HG02798 (cell line): ENCODE measurements at regions not wholly inside any gene's neighbourhood (a gene's known extent, or its start where the extent isn't known, plus 50 kb on each side); places are given as distances from the start of the nearest gene placed in this dataset.

Experiments used
- ATAC-seq: cut with Tn5 transposase; IDR thresholded peaks from one replicate; pipeline ENCODE4 v1.9.1; 2021; ENCODE audit warnings: mild to moderate bottlenecking; ENCODE audit not compliant: unreplicated experiment, poor library complexity

DNA sequence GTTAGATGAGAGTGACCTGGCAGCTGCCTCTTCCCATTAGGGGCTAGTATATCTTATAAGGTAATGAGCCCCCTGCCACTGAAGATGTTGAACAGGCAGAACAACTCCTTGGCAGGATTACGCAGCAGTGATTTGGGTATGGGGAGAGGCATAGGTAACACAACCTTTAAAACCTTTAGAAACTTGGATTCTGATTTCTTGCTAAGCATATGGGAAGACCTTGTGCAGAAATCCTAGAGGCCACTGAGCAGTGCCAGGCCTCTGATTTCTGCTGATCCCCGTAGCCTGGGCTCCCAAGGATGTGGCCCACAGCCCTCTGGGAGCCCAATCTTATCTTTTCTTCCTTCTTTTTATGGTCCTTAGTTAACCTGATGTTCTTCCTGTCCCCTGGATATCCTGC is 237.9 kb upstream of the ROPN1 start:
- ATAC-seq = no peak

DNA sequence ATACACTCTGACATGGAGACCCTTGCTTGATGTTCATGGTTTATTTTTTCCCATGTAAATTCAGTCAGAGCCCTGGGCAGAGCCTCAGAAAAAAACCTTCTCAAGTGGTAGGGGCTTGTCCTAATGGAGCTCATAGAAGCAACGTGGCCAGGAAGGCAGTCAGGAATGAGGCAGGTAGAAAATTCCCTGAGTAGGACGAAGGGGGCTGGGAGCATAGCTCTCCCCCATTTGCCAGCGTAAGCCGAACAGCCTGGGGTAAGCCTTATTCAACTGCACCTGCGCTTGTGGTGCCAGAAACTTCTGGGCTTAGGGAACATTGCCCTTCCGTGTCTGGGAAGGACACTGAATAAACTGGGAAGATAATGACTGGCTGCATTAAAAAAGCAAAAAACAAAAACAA is 238.5 kb upstream of the ROPN1 start:
- no peak for ATAC-seq

DNA sequence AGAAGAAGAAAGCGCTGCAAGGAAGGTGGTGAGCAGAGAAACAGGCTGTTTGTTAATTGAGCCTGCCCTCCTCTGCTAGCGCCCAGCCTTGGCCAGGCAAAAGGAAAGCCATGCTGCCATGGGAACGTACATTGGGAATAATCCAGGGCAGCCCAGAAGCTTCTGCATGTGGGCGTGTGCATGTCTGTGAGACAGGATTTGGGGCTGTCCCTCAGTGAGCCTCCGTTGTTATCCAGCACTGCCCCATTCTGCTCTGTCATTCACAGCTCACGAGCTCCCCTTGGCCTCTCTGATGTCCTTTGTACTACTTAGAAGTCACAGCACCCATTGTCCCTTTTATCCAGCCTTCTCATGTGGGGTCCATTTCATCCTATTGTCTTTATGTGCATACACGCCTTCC is 239.1 kb upstream of the ROPN1 start:
- ATAC-seq = no peak

DNA sequence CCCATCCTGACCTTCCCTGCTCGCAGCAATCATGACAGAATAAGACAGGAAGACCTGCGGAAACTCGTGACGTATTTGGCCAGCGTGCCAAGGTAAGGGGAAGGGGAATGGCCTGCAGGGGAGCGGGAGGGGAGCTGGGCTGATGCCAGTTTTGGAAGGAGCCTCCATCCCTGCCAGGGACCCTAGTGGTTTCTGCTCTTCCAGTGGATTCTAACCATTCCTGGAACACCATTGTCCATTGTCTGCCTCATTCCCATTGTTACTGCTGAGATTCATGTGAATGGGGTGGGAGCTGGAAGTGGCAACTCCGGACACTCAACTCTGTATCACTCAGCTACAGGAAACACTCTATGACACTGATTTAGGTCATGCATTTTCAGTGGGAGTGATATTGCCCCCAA is 242.9 kb upstream of the ROPN1 start:
- no peak for ATAC-seq

DNA sequence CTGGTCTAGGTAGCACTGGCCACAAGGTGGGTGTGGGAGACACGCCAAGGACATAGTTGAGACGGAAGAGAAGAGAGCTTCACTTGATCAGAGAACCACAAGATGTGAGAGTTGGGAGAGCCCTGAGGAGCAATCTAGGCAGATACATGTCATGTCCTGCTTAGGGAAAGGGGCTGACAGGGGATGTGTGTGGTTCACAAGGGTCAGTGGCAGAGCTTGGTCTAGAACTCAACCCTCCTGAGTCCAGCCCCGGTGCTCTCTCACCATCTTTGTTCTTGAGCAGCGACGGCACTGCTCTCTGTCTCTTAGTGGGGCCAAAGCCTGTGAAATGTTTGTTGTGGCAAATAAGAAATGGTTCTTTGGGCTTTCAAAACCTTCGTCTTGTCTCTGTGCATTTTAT is 243.5 kb upstream of the ROPN1 start:
- ATAC-seq = no peak

DNA sequence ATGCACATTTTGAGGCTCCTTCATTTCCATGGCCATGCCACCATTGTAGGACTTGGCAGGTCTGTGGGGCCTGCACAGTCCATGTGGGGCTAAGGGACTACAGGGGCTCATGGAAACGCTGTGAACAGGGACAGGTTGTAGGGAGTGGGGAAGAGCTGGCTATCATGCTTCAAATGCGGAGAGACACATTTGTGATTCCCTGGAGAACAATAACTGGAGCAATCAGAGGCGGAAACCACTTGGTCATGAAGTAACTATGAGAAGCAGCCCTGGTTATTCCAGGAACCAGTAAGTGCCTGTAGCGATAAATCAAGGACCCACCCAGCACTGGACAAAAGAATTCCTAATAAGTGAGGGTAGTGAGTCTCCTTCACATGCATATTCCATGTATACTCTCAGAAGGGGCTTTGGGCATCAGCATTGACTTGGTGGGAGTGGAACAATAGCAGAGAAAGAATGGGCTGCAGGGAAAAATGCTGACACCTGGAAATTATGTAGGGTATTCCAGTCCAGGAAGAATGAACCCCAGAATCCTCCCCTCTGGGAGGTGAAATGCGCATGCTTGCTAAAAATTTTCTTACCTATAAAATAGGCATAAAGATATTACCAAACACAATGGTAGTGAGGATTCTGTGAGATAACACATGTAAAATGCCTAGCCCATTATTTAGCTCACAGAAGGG is 251.4 kb upstream of the ROPN1 start:
- ATAC-seq = no peak

DNA sequence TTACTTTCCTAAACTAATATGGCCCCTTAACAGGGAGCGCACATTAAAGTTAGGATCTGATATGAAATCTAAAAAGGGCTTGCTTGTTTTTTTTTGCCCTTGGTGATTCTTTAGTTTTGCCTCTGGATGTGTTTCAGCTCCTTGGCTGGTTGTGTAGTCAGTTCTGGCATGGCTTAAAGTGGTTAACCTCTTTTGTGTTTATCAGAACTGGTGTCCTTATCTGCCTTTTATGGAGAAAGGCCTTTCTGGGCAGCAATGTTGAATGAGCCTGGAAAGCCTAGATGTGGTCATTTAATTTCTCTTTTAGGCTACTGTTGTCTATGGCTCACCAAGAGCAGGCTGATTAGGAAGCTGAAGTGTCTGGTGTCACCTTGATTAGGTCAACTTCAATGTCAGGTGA is 254.5 kb upstream of the ROPN1 start:
- no peak for ATAC-seq

DNA sequence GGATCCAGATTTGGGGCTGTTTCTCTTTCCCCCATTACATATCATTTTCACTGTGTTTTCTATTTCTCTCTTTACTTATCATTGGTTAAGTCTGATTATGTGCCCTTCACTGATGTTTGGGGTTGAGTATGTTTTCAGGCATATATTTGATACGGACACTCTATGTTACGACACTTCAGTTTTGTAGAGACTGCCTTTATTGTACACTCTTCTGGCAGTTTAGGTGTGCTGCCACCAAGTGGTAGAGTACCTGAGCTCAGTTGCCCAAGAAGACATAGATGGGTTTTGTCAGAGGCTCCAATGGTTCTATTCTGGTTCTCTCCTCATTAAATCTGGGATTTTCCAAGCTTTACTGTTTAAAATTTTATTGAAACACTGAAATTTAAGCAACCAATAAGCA is 255.0 kb upstream of the ROPN1 start:
- no peak for ATAC-seq

DNA sequence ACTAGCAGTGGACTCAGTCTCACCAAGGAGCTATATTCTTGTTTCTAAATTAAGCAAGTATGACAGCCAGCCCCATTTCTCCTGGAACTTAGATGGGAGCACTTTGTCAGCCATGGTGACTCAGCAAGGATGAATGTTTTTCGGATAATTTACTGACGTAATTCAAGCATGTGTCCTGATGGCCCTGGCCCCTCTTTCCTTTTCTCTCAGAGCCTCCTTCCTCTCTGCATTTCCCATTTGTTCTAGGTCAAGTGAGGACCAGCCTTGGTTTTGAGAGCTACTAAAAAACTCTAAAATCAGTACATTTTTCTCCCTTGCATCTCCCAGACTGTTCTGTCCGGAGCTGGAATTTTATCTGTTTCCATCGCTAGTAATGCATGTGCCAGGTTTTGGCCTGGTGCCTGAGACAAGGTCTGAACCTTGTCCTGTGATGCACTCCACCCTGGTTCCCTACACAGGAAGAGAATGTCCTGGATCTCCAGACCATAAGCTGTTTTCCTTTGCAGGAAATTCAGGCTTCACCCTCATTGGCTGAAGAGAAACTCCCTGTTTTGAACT is 256.6 kb upstream of the ROPN1 start:
- no peak for ATAC-seq

DNA sequence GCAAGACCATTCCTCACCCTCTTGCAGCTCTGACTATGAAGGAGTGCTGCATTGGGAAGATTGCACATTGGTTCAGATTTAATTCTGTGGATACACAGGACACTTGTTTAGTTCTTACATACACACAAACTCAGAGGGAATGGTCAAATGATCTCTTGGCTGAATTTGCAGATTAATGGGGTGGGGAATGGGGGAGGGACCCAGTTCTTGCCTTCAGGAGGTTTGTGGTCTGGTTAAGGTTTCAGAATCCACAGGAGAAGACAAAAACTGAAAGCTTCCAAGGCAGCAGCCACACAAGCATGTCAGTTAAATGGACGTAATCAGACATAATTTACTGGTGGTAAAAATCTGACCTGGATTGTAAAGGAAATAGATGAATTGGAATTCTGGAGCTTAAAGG is 257.1 kb upstream of the ROPN1 start:
- ATAC-seq = no peak

DNA sequence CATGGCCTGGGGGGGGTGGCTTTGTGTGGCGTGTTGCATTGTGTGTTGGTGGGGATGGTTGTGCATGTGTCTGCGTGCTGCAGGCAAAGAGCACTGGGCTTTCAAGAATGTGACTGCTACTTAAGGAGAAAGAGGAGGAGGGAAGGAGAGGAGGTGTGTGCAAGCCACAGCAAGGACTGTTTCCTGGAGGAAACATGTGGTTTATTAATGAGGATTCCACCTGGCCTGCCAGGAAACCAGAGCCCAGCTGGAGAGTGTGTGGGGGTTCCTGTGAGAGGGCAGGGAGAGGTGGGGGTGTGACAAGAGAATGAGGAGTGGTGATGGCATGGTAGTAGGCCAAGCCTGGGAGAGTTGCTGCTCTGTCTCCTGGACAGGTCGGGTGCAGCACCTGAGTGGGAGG is 258.1 kb upstream of the ROPN1 start:
- ATAC-seq = no peak

DNA sequence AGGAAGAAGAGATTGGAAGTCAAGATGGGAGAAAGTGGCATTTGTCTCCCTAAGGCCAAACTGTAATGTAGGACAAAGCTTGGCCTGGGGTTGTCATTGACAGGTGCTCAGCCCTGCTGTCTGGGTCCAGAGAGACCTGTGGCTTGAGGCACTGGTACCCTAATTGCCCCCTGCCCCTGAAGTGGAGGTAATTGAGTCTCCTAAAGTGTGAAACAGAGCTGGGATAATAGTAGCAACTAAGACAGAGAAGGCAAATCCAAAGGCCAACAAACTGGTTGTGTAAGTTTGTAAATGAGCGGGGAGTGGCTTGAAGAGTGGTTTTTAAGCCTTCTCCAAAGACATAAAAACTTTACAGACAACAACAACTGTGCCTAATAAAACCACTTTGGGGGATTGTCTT is 264.2 kb upstream of the ROPN1 start:
- ATAC-seq = no peak

DNA sequence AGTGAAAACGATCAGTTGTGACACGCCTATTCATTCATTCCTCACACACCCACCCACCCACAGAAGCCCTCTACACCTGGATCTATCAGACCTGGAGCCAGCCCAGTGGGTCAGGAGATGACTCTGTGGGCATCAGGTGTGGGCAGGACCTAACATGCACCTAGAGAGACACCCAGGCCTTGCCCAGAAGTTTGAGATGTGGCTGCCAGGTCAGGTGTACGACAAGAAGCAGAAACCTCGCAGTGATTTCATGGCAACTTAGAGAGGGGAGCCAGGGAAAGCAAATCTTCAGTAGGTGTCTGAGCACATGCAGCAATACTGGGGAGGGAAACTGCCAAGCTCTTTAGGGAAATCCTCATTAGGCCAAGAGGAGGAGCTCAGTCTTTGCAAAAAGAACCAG is 264.7 kb upstream of the ROPN1 start:
- ATAC-seq = no peak

DNA sequence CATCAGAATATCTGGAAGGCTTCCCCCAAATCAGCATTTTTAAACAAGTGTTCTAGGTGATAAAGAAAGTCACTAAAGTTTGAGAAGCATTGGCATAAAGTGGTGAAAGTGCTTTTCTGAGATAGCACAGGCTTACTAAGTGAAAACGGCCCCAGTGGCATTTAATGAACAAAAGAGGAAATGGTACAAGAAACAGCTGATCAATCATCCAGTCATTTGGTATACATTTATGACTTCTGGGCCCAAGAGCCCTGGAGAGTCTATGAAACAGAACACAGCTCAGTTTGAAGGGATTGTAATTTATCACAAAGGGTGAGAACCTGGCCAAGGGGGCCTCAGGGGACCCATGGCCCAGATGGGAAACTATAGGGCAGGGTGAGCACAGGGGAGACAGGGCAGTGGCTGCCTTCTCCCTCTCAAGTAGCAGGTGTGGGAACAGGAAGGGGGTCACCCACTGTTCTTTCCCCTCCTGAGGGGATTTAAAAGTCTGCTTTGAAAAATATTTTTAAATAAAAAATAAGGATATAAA is 265.5 kb upstream of the ROPN1 start:
- no peak for ATAC-seq

DNA sequence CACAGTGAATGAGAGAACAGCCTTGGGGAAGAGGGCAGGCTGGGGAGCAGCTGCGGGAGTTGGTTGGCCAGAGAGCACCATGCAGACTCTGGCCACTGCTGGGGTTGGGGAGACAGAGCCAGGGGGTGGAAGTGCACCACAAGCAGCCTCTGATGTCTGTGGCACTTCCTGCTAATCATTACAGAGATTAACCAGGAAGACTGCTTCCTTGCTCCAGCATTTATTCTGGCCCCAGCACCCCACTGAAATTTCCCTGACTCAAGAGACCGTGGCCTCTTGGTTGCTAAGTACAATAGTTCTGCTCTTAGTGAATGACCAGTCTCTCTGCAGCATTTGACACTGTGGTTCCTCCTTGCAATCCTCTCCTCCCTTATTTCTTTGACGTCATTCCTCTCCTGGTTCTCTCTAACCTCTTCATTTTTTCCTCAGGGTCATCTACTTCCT is 266.2 kb upstream of the ROPN1 start:
- ATAC-seq = no peak

DNA sequence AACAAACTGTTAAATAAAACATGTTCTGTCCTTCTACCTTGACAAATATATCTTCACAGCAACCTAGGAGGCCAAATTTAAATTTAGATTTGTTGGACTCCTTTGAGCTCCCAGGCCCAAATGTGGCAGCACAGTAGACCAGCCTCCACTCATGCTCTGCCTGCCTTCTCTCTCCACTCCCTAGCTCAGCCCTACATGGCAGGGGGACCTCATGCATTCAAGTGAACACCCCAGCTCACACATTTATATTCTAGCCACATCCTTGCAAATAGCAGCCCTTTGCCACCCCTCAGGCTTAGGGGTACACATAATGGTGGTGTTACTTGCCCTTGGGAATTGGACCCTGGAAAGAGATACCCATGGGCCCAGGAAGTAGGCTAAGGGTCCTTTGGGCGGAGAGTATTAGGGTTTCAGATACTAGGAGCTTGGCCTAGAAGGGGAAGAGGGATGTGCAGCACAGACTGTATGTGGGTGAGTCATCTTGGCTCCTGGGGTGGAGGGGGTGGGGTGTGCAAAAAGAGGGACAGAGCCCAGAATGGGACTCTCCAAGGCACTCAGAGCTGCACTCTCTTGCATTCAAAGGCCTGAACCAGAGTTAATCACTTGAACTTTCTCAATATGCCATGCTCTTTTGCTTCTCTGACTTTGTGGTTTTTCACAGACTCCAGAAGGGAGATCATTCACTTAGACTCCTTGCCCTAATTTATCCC is 268.4 kb upstream of the ROPN1 start:
- ATAC-seq = no peak

DNA sequence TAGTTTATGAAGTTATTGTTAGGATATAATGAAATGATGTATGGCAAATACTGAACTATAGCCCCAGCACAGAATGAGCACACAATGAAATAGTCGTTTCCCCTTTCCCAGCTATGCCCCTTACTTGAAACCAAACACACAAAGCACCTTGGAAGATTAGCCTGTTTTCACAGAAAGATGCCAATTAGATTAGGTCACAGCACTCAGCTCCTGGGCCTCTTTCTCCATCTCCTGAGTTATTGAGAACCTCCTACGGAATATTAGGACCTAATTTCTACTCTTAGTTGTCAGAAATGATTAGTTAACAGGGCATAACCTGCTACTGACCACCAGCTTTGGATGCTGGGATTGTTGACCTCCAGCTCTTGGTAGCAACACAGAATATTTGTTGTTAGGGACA is 269.4 kb upstream of the ROPN1 start:
- no peak for ATAC-seq

DNA sequence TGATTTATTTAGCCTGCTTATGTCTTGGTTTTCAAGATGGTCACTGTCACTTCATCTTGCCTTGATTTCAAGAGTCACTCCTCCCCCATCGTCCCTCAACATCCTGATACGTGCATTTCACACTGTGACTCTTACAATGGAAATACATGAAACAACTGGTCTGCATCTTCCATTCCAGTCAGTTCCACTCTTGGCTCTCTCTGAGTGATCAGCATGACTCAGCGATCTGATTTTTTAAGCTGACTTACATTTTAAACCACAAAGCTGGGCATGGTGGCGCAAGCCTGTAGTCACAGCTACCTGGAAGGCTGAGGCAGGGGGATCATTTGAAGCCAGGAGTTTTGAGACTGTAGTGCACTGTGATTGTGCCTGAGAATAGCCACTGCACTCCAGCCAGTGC is 271.2 kb upstream of the ROPN1 start:
- no peak for ATAC-seq

DNA sequence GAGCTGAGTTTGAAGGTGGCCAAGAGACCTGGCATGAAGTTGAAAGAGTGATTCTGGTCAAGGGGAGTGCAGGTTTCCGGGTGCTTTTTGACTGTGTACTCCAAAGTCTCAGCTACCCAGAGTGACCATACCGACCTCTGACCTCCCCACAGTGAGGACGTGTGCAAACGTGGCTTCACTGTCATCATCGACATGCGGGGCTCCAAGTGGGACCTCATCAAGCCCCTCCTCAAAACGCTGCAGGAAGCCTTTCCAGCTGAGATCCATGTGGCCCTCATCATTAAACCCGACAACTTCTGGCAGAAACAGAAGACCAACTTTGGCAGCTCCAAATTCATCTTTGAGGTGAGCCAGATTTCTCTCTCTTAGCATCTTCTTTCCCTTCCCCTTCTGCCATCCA is 272.4 kb upstream of the ROPN1 start:
- no peak for ATAC-seq

DNA sequence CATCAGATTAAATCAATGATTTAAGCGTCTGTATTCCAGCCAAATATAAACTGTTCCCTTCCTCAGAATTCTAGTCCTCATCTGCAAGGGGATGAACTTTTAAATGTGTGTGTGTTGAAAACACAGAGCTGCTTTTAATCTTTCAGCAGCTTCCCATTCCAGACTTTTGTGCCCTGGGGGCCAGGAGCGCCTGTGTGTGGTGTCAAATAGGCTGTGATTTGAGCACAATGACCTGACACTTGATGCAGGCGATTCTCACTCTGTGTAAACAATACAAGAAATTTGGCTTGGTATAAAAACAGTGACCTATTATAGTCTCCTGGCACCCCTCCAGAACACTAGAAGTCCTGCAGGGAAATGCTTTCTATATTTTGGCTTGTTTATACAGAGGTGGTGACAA is 274.6 kb upstream of the ROPN1 start:
- no peak for ATAC-seq

DNA sequence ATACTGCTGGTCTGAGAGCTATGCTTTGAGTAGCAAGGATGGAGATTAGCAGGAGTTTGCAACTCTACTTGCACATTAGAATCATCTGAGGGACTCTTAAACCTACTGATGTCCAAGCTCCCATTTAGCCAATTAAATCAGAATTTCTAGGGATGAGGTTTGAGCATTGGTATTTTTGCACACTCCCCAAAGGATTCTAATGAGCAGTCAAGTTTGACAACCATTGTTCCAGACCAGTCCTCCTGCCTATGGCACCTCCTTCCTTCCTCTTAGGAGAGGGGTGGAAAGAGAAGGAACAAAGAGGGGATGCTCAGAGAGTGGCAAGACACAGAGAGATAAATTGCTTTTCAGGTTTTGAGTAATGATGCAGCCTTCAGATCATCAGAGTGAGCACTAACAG is 275.5 kb upstream of the ROPN1 start:
- no peak for ATAC-seq

DNA sequence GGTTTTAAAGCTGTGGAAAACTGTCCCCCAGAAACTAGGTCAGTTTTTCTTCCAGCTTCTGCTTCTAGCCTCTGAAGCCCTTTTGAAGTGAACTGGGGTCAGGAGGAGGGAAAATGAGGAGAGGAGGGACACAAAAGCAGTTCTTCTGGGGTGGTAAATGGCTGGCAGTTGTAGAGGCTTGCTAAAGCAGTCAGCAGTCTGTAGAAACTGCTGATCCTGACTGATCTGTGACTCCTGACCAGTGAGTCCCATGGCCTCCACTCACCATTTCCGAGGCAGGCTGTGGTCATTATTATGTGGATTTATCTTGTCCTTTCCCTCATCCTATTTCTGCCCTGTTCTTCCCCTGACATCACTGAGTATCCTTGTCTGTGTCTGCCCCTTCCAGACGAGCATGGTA is 276.4 kb upstream of the ROPN1 start:
- ATAC-seq = no peak
